ENCODE measurements at regions not wholly inside any gene's neighbourhood (a gene's known extent, or its start where the extent isn't known, plus 50 kb on each side); places are given as distances from the start of the nearest gene placed in this dataset.
"Not testable (repeated sequence)": the region's sequence is repeated elsewhere in the genome, so short reads cannot be mapped to it uniquely, and the experiment has no call there.

DNA sequence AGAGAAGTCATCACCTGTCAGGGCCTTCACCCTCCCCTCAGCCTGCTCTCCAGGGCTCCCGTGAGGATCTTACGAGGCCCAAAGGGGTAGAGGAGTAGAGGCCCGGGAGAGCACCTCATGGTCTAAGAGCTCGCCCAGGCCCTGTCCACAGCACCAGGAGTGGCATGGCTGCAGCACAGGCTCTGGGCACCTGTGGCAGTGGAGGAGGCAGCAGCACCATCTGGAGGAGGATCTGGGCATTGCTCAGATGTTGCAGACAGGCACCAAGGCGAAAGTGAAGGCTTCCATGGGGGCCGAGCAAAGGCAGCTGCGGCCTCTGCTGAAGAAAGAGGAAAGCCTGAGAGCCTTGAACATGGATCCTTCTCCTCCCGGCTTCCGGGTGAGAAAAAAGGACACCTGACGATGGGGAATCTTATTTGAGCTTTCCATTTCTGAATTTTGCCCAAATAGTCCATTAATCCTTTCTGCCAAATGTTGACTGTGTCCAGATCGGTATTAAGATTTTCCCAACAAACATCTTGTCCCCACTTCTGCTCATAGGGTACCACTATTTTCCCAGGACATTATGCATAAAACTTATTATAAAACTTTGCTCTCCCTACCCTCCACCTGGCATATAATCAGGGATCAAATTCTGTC lies 604.7 kb downstream of the PTPRC start:
- no peak for DNase-seq

DNA sequence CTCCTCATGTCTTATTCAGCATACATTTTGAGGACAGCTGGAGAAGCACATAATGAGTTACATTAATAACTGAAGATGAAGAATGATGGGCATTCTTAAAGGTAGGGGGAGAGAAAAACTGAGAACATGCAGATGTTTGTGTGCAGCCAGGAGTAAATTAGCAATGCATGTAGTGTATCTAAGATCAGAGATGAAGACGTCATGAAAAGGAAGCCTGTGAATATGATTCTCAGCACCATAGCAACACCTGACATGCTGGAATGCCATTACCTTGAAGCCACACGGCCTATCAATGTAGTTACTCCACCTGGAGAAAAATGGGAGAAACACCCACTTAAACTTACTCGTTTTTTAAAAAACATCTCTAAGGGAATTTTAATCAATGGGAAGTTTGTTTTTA lies 607.1 kb downstream of the PTPRC start:
- no peak for DNase-seq

DNA sequence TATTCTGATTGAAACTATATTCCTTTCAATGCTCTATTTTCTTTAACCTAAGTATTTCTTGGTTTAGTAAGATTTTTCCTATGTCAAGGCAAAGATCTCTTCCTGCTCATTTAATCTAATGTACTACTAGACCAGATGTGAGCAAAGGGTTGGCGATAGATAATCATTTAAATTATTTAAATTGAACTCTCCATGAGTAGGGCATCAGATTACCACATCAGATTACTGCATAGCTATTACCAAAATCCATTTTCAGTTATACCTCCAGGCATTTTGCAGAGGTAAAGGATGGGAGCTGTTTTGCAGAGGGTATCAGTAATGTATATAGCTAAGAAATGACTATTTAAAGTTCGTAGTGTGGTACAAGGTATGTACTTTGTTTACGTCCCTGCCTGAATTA lies 607.9 kb downstream of the PTPRC start:
- DNase-seq, result no peak

DNA sequence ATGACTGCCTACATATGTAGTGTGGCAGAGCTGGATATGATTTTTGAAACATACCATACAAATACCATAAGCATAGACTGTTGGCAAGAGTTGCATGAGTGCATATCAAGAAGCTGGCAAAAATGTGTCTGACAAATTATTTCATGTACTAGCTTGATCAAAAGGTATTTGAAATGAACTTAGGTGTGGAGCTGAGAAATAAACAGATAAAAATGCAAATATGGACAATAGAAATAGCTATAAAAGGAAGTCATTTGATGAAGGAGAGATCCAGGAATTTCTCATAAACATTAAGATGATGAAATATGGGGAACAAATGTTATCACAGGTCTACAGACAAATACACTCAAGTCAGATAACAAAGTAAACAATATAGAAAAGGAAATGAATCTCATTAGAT lies 609.1 kb downstream of the PTPRC start:
- no peak for DNase-seq

DNA sequence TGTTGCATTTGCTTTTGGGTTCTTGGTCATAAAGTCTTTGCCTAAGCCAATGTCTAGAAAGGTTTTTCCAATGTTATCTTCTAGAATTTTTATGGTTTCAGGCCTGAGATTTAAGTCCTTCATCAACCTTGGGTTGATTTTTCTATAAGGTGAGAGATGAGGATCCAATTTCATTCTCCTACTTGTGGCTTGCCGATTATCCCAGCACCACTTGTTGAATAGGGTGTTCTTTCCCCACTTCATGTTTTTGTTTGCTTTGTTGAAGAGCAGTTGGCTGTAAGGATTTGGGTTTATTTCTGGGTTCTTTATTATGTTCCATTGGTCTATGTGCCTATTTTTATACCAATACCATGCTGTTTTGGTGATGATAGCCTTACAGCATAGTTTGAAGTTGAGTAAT lies 615.2 kb downstream of the PTPRC start:
- not testable (repeated sequence) for DNase-seq

DNA sequence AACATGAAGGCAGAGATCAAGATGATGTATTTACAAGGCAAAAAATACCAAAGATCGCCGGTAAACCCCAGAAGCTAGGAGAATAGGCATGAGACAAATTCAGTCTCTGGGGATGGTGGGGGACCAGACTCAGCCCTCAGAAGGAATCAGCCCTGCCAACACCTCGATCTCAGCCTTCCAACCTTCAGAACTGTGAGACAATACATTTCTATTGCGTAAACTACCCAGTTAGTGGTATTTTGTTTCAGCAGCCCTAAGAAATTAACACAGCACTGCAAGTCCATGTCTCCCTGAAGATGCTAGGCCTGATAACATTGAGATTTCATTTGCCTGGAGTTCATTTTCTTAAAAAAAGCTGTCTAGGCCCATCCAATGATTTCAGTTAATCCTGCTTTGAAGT lies 622.5 kb downstream of the PTPRC start:
- DNase-seq, result no peak

DNA sequence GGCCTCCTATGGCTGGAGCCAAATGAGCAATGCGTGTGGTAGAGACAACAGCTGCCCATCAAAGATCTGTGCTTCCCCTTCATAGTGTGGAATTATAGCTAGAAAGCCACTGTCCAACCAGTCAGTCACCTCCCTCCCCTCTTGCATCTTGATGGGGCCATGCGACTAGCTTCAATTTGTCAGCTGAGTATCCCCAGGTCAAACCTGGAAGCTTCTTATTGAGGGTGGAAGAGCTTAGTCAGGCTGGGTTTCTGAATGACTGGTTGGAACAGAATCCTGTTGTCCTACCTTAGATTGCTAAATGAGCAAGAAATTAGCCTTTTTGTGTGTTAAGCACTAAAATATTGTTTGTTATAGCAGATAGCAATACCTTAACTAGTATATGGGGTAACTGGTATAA lies 625.4 kb downstream of the PTPRC start:
- no peak for DNase-seq

DNA sequence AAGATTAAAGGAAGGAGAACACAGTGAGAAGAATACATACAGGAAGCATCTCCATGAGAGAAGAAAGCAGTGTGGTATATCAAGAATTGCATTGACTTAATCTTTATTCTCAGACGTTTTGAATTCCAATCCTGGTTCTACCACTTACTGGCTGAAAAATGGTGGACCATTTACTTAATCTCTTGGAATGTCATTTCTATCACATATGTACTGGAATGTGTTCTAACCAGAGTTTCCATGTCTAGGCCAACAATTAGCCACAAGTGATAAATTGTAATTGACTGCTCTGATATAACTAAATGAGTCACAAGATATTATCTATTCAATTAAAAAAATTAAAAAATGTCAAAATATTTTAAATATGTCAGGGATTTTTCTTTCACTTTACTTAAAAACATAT lies 626.1 kb downstream of the PTPRC start:
- no peak for DNase-seq

DNA sequence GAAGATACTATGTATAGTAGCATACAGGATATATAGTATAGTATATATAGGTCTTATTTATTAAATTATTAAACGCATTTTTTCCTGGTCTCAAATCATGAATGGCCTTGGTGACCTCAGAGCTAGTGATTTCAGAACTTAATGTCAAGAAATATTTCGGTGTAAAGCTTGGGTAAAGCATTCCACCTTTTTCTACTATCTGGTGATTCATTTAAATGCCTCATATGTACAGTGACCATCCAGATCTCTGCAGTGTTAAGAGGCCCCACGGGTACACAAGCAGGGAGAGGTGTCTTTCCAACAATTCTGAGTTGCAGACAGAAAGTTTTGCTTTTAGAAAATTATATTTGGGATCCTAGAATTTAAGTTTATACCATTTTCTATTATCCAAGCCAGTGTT lies 626.5 kb downstream of the PTPRC start:
- no peak for DNase-seq

DNA sequence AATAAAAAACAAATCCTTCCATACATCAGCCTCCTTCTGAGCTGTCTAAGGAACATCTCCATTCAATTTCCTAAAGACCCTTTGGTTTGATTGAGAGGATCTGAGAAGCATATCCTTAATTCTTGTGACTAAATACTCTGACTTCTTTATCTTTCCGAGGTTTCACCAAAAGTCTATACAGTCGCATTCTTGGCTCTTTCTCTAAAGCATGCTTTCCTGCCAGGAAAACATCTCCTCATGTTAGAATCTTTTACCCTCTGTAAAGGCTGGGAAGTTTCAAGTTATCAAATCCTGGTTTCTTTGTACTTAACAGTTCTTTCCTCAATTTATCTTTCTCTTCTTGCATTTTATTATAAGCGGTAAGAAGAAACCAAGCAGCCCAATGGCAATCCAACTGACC lies 630.4 kb downstream of the PTPRC start:
- DNase-seq, result no peak

DNA sequence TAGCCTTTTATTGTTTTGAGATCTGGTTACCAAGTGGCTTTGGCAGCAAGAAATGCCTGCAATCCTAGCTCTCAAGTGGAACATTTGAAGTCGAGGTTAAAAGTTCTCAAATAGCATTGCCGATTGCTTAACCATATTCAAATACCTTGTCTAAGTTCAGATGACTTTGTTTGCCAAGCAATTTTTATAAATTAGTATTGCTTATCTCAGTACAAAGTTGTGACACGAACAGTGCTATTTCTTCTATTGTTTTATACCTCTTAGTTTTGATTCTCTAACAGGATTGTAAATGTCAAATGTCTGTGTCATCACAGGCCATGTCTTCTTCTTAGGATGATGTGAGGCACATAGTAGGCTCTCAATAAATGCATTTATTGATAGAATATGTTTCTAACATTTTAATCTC lies 633.3 kb downstream of the PTPRC start:
- no peak for DNase-seq

DNA sequence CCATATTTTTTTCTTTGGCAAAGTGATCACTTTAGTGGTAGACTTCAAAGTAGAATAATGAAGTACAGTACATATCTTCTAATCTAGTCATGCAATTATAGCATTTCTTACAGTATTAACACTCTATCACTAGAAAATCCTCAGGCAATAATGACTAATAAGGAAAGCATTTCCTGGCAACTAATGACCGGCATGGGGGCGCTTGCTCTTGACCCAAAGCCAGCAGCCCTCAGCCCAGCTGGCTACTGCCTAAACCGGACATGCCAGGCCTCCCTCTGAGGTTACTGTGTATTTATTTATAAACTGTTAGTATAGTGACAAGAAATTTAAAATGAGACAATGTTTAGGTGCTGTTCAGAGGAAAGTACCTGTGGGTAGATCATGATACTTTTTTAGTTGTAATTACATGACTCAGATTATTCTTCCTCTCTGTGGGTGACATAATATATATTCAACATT lies 633.8 kb downstream of the PTPRC start:
- DNase-seq, result no peak

DNA sequence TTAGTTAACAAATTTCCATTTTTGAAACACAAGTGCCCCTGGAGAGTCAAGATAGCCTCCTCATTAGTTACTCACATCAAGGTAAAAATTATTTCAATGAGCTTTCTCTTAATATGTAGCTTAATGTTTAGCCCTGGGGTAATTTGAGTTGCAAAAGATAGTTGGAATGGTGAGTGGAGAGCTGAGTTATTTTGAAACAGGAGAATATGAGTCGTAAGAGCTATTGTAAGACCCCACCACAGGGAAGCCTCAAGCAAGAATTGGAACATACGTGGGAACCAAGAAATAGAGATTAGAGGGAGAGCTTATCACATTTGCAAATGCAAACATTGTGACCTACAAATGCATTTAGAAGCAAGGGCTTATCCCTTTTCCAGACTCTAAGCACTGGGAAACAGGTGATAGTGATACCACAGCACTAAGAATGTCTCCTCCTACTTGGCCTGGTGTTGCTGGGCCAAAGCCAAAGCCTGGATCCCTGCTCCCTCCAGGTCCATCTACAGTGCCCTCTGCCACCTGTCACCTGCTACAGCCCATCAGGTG lies 635.1 kb downstream of the PTPRC start:
- peak; percentile 64 for DNase-seq

DNA sequence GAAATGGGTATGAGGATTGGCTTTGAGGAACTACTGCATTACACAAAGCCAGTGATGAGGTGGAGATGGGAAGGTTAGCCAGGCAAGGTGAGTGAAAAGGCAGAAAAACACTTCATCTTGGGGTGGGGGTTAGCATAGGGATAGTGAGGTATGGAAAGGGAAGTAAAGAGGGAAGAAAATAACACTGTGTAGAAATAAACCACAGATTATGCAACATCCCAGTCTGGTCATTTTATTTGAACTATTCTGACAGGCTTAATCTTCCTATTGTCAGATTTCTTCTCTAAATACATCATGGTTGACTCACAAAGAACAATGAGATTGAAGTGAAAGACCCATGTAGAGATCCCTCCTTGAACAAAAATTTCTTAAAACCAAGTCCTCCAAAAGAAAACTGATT lies 640.2 kb downstream of the PTPRC start:
- DNase-seq, result no peak

DNA sequence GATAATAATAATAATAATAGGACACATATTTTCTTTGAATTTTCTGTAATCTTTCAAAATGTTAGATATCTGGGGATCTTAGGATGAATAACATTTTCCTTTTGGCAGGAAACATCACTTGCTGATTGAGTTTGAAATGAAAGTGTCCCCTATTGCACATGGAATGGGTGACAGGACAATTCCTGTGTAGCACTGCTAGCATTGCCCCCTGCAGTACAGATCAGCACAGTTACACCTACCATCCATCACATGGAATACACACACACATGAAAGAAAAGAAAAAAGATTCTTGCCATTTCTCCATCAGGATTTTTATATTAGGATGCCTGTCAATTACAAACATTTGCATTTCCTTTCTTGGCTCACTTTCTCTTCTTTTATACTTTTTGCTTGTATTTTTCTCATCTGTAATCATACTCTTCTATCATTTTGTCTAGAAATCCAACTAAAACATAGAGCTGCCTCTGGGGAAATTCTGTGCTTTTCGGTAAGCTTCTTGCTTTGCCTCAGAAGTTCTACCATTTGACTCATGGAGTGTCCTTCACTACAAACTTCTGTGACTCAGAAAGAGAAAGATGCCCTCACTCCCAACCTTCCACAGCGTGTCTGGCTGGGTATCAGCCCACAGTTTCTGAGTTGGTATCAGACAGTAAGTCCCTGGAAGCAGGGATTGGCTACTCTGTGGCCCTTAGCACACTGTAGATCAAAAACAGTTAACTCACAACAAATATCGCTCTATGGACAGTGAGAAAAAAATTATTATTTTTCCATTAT lies 641.2 kb downstream of the PTPRC start:
- no peak for DNase-seq

DNA sequence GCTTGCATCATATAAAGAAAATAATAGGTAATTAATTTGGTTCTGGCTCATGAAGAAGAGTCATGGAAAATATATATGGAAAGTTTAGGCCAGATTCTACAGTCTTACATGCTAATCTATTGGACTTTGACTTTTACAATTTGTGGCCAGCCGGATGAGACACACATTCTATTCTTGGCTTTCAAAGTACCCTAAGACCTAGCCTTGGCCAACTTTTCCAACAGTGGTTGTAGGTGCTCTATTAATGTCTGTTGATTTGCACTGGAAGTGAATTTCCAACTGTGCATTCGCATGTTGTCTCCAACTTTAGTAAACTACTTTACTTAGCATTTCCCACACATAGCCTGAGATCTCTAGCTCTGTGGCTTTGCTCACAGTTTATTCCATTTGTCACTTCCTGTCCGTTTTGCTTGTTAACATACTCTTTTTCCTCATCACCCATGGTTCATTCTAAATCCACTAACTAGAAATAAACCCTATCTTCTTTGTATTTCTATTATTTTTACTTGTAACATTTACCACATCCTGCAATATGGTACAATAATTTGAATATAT lies 644.0 kb downstream of the PTPRC start:
- DNase-seq, result no peak

DNA sequence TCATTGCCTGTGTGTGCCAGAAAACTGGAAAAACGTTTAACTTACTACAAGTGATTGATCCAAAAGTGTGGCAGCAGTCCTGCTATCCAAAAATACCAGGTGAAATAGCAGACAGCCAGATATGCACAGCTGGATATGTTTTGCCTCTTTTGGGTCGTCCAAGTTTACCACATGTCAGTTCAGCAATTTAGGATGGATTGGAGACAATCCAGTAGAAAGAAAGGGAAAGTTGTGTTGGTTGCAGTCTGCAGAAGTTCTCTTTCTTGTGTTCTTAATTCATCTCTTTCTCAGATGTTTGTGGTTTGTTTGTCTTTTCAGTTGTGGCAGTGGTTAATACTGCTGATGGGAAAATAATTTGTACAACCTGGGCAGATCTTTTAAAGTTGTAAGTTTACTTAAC lies 645.0 kb downstream of the PTPRC start:
- DNase-seq, result no peak

DNA sequence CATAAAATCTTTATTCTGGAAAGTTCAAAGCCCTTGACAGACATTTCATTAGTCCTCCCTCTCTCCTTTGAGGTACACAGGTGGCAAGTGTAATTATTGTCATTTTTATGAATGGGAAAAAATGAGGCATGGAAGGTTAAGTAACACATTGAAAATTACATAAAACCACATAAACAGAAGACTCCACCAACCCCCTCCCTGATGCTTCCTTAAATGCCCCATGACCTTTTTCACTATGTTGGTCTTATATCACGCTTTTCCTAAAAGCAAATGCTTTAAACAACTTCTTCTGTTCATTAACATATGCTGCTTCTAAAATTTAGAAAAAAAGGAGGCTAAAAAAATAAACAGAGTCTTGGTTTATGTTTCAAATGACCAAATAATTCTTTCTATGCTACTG lies 648.4 kb downstream of the PTPRC start:
- DNase-seq, result no peak

DNA sequence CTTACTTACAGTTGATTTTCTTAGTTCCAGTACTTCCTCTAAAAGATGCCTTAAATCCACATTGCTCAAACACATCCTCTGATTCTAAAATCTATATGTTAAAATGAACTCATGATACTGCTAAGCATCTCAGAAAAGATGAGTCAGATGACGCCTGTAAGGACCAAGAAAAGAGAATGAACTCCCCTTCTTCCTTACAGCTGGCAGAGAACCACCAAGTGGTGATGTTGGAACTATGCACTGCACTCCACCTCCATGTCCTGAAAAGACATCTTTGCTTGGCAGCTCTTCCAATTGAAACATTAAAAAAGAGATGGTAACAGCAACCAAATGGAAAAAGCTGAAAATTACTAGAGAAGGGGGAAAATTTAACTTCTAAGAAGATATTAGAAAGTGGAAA lies 648.8 kb downstream of the PTPRC start:
- DNase-seq, result no peak

DNA sequence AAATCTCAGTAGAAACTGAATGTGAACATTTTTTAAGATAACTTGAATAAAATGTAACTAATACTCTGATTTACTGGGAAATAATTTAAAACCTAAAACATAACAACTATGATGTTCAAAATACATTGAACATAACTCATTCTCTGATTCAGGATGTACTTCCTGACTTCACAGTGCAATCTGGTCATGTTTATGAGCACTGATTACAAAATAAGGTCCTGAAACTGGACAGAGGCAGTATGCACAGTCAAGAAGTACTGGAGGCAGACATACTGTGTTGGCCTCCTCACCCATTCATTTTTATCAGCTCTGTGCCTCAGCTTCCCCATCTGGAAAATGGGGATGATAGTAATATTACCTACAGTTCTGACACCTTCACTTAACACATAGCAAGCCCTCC lies 651.3 kb downstream of the PTPRC start:
- DNase-seq, result no peak

DNA sequence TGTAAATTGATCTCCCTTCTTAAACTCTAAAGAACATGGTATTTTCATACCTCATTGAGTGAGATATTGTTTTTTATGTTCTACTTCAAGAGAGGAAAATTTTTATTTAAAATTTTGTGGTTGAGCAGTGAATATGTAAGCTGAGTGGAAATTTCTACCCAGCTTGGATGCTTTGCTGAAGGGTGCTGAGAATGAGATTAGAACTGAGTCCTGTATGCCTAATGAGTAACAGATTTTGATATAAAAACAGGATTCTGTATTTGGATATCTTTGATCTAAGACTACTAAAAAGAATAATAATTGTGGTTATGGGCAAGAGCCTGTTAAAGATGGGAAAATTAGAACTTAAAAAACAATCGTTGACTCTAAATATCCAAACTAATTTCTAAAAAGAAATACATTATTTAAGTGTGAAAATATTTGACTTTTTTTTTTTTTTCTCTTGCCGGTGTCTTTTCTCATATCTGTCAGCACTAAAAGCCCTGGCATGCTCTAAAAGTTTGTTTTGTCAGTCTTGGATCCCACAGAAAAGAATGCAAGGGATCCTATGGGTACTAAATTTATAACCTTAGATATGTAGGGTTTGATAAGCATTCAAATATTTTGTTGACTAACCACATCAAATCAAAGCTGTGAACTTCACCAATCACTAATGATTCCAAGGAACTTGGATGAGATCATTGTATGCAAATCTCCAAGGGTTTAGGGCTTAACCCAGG lies 652.3 kb downstream of the PTPRC start:
- no peak for DNase-seq

DNA sequence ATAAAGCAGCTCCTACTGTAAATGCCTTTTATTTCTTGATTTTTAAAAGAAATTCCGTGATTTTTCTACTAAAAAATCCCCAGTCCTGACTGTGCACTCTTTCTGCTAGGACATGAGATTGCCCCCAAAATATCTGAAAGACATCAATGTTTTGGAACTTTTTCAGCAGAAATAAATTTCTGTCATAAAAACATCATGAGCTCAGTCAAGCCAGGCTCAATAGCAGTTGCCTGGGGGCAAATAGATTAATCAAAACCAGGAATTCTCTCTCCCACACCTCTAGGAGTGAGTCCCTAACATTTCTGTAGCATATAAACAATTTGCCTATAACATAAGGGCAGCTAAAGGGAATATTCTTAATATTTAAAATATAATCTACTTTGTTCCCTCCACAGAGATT lies 654.1 kb downstream of the PTPRC start:
- DNase-seq, result no peak

DNA sequence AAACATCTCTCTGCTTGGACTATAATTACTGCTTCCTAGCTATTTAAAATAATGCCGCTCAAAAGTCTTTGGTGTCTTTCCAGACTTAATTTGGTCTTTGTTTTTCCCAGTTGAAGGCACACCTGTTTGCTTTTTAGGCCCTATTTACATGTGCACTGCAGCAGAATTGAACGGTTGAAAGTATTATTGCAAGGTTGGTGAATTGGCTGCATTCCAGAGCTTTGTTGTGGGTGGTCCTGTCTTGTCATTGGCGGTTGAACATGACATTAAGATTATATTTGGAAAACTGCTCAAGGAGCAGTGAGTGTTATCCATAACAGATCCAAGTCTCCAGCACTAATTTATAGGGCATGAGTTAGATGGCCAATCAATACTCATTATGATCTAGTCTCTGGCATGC lies 656.3 kb downstream of the PTPRC start:
- peak; percentile 88 for DNase-seq

DNA sequence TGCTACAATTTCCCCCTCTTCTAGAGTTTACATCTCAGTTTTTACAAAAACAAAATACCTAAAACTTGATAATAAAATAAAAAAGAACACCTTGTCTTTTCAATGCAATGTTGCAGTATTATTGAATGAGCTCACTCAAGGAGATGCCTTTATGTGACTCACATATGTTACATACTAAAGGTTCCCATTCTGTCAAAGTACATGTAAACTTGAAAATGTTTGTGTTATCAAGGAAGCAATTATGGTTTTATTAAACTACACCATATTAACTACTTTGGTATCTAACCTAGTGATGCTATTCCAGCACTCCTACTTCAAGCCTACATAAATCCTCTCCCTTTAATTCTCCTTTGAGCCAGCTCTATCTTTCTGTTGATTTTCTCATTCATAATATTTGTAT lies 658.3 kb downstream of the PTPRC start:
- no peak for DNase-seq

Measured in NCI-H1105 (cell line).